D341Med (cell line): ENCODE measurements at regions not wholly inside any gene's neighbourhood (a gene's known extent, or its start where the extent isn't known, plus 50 kb on each side); places are given as distances from the start of the nearest gene placed in this dataset.

ENCODE experiments used
- DNase-seq: peaks from one replicate; pipeline ENCODE4 v3.0.0; 2012; ENCODE audit warnings: low spot score

- DNase-seq = no peak
Measured at GRCh38 chr16:27719106-27719445, 169.1 kb downstream of the KATNIP start.

- DNase-seq = peak; percentile 58
Measured at GRCh38 chr16:27720731-27721530, 171.0 kb downstream of the KATNIP start.

DNA sequence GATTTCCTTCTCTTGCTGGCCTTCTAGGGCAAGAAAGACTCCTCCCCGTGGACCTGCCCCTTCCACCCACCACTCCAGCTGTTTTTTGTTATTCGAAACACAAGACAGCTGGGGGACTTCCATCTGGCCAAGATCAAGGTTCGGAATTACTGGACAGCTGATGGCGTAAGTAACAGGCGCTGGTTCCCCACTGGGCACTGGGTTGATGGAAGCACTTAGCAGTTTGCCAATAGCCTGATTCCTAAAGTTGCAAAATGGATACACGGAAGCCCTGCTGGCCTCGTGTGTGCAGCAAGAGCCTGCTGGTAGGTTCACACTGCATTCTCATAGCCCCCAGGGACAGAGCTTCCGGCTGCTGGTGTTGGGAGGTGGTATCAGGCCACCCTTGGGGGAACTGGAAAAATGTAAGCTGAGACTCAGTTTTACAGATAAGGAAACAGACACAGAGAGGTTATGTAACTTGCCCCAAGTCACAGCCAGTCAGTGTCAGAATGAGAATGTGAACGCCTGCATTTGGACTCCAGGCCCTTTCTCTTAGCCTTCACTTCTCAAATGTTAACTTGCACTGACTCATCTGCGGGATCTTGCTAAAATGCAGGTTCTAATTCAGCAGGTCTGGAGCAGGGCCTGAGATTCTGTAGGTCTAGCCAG is 171.7 kb downstream of the KATNIP start:
- no peak for DNase-seq

DNA sequence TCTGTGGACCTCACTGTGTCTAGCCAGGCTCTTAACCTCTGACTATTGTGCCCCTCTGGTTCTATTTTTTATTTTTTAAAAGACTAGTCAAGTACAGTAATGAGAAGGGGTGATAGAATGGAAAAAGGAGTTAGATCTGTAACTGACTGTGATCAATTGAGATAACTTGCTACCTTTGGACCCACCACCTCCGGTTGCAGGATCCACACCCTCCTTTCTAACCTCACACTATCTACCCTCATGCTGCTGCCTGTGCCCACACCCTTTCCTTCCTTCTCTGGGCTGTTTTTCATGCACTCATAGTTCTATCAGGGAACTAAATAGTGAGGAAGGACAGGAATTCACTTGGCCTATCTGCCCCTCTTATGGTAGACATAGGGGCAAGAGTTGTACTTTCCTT is 172.3 kb downstream of the KATNIP start:
- no peak for DNase-seq

- DNase-seq = peak; percentile 78
Measured at GRCh38 chr16:27722892-27723450, 173.0 kb downstream of the KATNIP start.

DNA sequence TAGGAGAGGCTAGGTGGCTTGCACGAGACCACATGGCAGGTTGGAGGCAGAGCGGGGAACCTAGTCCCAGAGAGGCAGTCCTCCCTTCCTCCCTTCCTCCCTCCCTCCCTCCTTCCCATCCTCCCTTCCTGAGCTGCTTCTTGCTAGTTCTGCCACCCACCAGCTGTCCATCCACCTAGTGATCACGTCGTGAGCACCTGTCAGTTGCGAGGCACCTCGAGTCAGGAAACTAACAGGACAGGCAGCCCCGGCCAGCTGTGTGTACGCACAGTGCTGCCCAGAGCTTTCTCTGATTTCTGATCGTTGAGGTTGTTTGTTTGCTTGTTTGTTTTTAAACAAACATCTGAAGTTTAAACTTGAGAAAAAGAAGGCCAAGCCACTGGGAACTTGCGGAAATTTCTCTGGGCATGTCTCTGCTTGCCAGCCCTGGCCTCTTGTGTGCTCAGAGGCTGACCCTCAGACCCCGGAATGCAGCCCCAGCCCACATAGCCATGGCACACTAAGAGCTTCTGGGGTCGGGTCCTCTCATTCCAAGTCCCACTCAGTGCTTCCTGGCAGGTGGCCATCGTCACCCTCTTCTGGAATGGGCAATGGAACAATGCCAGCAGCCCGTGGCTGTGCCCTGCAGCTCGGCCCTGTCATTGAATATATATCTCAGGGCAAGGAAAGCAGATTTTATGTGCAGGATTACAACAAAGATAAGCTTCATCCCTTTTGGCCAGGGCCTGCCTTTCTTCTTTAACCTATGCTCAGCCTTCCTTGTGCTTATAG is 174.0 kb downstream of the KATNIP start:
- DNase-seq = no peak

GRCh38 chr16:27724482-27725235 is 174.7 kb downstream of the KATNIP start:
- DNase-seq = peak; percentile 68

DNA sequence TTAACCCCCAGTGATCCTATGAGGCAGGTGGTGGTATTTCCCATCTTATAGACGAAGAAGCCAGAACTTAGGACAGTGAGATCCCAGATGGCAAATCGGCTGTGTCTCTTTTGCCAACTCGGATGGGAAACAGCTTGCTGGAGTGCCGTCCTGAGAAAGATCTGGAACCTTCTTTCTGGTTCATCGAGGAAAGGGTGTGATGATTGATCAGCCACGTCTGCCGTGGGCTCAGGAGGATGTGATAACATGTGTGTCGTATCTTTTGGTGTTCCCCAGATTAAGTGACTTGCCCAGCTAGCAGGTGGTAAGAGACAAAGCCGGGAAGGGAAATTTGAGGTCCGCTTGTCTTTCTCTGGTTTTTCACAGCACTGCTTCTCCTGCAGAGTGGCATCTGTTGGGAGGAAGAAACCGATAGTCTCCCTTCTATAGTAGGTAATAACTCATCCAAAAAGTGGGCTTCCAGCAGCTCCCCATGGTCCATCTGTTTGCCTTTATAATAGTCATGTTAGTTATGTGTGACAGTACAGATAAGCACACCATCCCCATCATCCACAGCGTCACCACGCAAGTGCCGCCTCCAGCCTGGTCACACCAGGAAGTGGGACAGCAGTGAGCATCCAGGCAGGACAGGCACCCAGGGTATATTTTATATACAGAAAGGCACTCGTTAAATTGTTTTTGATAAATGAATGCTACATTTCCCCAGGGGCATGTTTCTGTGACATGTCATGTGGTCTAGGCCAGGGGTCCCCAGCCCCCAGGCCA is 175.5 kb downstream of the KATNIP start:
- no peak for DNase-seq

- DNase-seq = no peak
Measured at GRCh38 chr16:27726621-27727261, 176.8 kb downstream of the KATNIP start.

DNA sequence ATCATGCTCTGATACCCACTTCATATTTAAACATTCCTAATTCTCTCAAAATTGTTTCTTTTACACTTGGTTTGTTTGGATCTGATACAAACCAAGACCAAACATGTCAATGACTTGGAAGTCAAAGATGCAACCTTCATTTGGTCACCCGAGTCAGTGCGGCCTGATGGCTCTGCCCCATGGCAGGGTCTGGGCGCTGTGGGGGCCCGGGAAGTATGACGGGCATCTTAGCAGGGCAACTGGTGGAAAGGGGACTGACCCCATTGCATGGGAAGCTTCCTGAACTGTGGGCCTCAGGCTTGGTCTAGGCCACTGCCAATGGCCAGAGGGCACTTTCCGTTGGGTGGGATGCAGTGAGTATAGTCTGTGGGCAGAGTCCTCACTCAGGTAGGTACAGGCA is 178.0 kb downstream of the KATNIP start:
- no peak for DNase-seq

GRCh38 chr16:27728691-27729090 is 178.7 kb downstream of the KATNIP start:
- DNase-seq = no peak

DNA sequence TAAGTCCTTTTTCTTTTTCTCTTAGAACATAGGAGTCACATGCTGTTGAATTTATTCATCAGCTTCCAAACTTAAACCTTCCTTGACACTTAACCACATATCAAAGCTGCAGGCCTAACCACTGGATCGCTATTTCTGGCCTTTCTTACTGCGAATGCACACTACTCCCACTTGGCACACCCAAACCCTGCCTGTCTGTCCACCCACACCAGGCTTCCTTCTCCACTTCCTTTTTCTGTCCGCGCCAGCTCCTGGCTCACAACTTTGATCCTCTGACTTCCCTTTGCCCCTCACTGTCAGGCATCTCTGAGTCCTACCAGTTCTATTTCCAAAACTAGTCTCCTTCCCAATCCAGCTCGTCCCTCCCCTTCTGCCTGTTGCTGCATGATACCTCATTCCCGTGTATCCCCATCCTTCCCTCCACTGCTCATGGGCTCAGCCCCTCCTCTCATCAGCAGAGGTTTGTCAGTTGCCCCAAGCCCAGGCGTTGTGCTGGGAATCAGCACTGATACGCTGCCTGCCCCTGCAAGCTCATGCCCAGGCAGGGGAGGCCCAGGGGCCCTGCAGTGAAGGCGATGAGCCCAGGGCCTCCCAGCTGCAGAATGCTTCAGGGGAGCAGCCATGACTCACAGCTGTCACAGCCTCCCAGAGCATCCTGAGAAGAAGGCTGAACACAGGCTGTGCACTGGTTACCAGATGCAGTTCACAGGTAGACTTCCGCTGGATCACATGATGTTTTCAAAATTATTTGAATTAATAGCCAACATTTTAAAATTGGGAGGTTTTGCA is 179.8 kb downstream of the KATNIP start:
- no peak for DNase-seq

GRCh38 chr16:27730661-27731210 is 180.8 kb downstream of the KATNIP start:
- DNase-seq = no peak

DNA sequence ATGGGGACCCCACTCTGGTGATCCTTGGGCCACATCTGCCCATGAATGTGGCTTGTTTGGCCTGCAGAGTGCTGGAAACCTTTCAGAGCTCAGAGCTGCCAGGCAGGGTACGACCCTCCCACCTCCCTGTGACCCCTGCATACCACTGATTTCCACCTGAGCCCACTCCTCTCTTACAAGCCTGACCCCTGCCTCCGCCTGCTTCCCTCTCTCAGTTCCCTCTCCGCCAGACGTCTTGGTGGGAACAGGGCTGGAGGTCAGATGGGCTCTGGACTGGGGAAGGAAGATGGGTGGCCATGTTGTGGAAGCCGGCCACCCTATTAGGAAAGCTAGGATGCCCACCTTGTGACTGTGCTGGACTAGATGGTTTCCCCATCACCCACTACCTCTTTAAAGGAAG is 185.1 kb downstream of the KATNIP start:
- DNase-seq = no peak

DNA sequence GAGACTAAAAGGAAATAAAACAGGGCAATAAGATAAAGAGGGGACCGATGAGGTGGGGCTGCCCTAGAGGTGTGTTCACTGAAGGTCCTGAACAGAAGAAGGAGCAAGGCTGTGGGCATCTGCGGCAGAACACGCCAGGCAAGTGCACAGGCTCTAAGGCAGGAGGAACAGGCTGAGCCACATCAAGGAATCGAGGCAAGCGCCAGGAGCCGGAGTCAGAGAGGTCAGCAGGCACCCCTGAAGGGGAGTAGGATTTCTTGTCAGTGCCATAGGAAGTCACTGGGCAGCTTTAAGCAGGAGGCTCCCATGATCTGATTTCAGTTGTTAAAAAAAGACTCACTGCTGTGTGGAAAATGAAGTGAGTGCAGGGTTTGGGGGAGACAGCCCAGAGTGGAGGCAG is 186.5 kb downstream of the KATNIP start:
- DNase-seq = no peak

- DNase-seq = no peak
Measured at GRCh38 chr16:27737513-27737912, 187.6 kb downstream of the KATNIP start.
